Fibroblast of peridontal ligament (primary cell): ENCODE measurements at regions not wholly inside any gene's neighbourhood (a gene's known extent, or its start where the extent isn't known, plus 50 kb on each side); places are given as distances from the start of the nearest gene placed in this dataset.
A peak's percentile ranks its signal among the peaks of the same experiment; 100 is the strongest.

Source experiments
- DNase-seq: peaks from one replicate; pipeline ENCODE4 v3.0.0-alpha.2; 2010; ENCODE audit errors: extremely low read depth

DNA sequence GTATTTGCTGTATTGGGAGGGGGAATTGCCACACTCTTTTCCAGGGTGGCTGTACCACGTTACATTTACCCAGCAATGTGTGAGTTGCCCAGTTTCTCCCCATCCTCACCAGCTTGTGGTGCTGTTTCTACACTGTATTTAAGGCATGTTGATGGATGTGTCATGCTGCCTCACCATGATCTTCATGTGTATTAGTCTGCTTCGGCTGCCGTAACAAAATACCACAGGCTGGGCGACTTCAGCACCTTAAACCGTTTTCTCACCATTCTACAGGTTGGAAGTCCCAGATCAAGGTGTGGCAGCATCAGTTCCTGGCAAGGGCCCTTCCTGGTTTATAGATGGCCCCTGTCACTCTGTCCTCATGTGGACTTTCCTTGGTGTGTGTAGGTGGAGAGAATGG, 169.7 kb downstream of the IGLL1 start:
- no peak for DNase-seq

DNA sequence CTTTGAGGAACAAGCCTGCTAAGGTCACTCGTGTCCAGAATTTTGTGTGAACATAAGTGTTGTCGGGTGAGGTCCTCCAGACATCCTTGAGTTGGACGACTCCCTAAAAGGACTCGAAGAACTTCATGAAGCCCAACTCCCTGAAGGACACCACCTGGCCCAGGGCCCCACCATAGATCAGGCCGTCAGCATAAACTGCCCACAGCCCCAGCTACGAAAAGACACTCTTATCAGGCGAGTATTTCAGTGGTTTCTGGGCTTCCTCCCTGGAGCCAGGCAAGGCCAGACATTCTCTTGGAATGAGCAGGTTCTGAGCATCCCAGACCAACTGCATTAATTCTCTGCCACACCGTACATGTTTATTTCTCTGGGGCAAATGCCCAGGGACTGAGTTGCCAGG, 170.1 kb downstream of the IGLL1 start:
- no peak for DNase-seq

DNA sequence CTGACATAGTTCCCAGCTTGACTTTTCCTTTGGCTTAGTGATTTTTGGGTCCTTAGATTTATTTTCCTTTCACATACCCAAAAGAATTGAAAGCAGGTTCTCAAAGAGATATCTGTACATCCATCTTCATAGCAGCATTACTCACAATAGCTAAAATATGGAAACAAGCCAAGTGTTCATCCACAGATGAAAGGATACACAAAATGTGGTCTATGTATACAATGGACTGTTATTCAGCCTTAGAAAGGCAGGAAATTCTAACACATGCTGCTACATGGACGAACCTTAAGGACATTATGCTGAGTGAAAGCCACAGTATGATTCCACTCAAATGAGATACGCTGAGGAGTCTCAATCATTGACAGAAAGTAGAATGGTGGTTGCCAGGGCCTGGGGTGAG, 171.8 kb downstream of the IGLL1 start:
- no peak for DNase-seq

DNA sequence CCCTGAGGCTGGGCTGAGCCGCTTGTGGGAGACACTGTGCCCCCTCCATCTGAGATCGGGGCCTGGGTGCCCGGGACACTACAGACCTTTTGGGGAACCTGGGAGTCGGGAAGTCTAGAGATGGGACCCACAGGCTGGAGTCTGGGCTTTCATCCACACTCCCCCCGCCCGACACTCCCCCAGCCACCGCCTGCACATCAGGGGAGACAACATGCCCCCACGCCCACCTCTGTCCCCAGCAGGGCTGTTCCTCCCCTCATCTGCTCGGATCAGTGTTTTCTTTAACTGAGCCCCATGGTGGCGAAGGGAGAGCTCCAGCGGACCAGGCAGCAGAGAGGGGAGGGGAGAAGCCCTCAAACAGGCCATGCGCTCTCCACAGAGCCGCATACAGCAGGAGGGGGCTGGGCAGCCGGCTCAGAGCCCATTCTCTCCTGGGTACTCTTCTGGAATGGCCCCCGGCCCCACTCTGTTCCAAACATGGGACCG, 174.7 kb downstream of the IGLL1 start:
- DNase-seq, result no peak

DNA sequence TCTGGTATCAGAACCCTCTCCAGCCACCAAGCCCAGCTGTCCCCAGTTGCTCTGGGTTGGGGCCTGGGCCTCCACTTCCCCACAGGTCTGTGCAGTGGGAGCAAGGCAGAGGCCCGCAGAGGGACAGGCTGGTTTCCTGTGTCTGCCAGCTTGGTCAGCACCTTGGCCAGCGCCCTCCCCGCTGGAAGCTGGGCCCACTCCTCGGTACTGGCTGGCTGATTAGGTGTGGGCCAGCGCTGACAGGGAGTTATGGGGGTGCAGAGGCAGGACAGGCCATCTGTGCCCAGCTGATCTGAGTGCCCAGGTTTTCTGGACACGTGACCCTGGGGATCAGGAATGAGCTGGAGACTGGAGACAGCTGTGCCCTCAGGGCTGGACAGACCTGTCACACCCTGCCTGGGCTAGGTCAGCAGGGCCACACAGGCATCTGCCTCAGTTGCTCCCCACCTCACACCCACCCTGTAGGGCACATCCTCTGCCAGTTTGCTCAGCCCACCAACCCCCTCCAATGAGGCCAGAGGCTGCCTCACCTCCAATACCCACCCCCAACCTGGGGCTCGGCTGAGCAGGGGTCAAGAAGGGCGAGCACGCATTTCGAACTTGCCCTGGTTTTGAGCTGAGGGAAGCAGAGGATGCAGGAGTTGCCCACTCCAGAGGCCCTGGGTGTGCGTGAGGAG, 175.3 kb downstream of the IGLL1 start:
- DNase-seq, result peak; percentile 16

DNA sequence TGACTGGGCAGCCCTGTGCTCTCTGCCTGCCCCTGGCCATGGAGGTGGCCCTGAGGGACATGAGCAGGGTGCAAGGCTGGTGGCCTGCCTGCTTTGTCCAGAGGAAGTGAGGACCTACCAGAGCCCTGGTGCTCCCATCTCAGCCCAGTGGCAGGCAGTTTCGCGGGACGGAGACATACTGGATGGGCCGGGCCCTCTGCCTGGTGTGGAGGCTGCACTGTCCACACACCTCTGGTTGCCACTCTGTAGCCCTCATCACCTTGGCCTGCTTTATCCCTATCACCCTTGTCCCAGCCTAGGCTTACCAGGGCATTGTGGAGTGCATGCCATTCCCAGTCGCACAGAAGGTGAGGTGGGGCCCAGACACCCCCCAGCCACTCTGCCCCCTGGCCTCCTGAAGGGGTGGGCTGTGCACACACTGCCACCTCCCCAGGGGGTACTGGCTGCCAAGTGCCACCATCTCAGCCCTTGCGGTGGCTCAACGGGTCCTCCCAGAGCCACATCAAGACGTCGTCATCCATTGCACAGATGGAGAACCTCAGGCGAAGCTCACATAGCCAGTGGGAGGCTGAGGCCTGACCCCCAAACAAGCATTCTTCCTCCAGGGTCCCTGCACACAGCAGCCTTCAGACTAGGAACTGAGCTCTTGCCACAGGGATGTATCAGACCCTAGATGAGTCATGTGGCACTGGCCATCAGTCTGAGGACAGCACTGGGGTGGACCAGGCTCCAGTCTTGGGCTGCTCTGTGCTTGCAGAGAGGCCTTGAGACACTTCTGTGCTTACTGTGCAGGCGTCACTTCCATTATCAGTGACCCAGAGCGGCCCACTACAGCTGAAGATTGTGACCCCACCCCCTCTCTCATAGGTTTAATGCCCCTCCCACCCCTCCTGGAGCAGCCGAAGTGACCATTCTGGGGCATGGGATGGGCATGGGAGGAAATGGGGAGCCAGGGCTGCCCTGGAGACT, 176.1 kb downstream of the IGLL1 start:
- no peak for DNase-seq

DNA sequence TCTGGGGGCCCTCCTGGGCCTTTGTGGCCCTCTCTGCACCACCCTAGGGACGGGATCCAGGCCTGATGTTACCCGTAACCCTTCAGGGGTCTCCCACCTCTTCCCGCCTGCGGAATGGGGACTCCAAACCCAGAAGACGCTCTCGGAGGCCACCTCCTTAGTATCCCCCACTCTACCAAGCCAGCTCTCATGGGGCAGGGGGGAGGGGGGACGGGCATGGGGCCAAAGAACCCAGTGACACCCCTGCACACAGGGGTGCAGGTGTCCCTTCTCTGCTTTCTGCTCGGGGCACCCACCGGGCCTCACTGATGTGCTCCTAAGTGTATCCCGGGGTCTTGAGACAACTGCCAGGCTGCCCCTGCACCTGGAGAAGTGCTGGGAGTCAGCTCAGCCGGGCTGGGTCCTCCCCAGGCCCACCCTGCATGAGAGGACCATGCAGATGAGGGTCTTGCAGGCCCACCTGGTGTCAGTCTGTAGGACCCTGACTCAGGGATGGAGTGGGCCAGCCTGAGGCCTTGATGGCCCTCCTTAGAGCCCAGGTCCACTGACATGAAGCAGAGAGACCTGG, 176.9 kb downstream of the IGLL1 start:
- DNase-seq, result no peak

DNA sequence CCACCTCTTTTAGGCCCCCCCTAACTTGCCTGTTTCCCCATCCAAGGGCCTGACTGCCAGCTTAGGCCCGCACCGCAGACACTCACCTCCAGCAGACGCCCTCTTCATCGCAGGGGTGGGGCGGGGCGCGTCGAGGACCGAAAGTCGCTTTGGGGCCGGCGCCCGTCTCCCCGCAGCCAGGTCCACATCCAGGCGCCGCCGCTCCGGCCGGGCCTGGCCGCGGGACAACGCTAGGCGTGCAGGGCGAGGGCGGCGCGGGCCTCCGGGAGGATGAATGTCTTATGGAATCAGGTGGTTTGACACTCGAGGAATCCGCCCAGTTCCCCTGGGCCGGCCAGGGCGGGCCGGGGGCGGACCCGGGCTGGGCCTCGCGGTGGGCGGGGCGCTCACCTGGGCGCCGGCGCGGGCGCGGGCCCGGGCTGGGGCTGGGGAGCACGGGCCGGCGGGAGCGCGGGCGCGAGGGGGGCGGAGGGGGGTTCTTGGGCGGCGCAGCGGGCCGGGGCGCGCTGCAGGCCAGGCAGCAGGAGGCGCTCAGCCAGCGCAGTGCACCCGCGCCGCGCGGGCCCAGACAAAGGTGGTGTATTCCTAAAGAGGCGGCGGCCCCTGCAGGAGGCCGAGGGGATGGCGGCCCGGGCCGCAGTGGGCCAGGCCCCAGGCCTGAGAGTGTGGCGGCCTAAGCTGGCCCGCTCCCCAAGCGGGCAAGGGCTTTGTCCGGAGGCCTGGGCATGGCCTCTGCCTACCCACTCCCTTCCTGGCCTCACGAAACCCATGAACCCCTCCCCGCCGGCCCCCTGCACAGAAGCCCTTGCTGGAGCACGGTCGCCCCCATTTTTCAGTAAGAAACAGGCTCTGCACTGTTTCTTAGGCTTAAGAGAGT, 177.6 kb downstream of the IGLL1 start:
- no peak for DNase-seq

DNA sequence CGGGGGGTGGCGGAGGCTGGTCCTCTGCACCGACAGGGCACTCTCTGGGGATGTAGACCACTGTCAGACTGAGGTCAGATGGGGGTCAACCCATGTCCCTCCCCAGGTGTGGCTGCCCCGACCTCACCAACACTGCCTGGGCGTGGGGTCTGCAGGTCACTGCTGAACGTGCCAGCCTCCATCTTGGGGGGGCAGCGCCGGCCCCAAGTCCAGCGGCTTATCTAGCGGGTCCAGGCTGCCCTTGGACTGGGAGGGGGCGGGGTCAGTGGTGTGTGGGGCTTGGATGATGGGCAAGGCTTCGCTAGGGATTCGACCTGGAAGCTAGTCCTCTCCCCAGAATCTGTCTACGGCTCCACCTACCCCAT, 178.2 kb downstream of the IGLL1 start:
- no peak for DNase-seq

DNA sequence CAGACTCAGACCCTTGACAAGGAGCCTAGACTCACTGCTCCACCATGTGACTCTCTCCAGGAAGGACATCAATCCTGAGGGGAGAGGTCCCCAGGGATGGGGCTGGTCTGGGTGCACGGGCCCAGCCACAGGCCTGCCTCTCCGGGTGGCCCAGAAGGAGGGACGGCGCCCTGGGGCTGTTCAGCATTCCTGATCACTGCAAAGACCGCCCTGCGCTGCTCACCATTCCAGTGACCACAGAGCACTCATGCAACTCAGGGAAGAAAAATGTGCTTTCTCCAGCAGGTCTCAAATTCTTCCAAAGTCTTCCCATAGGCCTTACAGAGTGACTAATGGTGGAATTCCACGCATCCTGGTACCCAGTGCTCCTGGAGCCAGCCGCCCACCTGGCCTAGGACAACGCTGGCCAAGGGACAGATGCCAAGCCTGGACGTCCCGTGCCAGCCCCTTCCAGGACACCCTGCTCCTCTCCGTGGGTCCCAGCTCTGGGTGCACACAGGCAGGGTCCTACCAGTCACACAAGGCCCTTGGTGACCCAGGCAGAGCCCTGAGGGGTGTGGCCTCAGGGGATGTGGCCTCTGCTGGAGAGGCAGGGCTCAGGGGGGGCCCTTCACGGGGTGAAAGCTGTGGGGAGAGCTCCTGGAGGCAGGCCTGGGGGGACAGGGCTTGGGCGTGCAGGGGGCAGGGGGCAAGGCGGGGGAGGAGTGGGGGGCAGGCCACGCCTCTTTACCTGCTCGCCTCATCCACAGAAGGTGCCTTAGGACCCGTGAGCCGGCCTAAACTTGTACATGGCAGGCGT, 178.8 kb downstream of the IGLL1 start:
- DNase-seq, result peak; percentile 62

DNA sequence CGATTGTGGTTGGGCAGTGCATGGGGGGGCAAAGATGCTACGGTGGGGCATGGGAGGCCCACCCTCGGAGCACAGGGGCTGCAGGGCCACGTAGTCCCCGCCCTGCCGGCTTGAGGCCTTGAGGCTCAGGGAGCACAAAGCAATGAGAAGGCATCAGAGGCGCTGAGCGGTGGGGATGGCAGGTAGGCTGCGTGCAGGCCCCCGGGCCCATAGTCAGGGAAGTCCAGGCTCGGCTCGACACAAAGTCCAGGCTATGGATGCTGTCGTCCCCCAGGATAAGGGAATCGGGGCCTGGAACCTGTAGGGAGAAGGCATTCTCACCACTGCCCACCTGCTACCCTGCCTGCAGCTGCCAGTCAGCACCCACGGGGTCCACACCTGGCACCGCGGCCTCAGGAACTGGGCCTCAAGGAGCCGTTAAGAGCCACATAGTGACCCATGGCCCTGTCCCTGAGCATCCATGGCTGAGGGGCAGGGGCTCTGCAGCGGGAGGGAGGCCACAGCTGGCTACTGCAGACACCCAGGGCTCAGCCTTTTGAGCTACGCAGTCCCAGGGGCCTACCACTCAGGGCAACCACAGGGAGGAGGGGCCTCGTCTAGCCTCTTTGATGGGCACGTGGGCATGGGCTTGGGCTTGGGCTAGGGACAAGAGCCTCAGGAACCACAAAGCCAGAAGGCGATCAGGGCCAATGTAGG, 179.7 kb downstream of the IGLL1 start:
- no peak for DNase-seq

DNA sequence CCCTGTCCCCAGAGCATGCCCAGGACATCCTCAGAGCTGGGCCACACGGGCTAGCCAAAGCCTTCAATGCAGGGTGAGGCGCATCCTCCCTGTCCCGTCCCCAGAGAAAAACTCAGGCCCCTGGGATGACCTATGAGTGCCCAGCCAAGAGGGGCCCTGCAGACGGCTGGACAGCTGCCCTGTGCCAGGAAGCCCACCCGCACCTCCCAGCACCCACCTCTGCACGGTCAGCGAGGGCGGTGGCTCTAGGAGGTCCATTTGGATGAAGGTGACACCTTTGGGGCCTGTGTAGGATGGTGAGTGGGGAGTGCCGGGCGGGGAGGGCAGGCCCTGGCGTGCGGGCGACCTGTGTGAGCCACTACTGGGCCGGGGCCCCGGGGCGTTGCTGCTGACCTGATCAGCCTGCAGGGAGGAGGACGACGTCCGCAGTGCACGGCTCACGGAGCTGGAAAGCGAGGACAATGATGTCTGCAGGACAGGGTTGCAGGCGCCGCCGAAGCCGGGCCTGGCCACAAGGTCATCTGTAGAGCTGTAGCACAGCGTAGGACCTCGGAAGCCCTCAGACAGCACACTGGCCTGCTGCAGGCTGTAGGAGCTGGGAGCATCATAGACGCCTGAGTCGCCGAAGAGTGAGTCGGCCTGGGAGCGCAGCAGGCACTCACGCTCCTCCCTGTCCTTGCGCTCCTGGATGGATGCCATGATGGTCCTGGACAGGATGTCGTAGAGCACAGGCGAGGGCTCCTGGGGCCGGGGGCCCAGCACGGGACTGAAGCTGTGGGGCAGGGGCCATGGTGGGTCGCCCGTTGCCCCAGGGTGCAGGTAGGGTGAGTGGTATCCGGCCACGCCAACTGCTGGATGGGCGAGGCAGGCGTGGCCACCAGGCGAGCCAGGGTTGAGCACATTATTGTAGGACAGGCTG, 180.5 kb downstream of the IGLL1 start:
- DNase-seq, result no peak

DNA sequence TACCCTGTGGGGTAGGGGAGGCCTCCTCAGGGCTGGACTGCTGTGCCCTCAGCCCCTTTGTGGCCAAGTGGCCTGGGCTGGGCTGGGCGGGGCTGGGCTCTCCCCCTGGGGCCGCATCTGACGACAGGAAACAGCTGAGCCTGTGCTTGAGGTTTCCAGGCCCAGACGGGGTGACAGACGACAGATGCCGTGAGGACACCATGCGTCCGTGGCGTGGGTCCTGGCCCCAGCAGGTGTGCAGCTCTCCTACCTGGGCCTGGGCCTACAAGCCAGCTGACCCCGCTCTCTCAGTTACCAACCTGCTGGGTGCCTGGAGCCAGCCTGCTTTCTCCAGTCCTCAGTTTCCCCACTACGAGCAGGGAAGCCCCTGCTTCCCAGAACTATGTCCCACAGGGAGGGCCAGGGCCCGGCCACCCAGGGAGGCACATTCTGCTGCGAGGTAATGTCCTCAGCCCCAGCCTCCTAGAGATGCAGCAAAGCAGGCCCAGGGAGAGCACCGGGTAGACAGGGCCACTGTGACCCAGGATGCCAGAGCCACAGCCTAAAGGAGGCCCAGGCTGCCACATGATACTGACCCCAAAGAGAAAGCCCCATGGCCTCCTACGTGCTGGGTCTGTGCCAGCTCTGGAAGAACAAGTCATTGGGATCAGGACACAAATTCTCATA, 181.3 kb downstream of the IGLL1 start:
- no peak for DNase-seq

DNA sequence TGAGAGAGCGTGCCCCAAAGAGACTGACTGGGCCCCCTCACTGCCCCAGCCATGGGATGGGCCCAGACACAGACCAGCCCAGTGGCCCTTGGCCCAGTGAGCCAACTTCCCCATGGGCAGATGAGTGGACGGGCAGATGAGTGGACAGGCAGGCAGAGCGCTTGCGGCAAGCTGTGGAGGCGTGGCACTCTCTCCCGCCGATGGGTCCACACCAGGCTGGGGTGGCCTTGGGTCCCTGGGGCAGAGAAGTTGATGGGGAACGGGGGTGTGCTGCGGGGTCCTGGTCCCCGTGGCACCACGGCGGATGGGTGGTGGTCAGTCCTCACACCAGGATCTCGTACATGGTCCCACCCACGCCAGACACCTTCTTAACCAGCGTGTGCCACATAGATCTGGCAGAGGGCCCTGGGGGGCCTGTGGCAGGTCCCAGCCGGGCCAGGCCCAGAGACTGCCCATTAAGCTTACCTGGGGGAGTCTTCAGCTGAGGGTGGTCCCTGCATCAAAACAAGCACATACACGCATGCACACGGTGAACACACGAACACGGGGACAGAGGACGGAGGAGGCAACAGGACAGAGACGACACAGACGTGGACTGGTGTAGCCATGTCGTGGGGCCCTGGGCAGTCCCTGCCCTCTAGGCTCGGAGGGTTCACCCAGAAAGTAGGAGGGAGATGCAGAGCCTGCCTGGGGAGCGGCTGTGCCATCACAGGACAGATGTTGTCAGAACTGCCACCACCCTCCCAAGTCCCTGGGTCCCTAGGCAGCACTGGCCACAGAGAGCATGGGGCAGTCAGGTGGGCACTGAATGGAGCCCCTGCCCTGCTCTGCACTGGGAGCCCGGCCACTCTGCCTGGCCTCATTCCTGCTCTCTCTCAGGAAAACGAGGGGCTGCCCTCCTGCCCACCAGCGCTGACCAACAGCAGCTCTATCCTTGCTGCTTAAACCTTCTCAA, 182.2 kb downstream of the IGLL1 start:
- no peak for DNase-seq

DNA sequence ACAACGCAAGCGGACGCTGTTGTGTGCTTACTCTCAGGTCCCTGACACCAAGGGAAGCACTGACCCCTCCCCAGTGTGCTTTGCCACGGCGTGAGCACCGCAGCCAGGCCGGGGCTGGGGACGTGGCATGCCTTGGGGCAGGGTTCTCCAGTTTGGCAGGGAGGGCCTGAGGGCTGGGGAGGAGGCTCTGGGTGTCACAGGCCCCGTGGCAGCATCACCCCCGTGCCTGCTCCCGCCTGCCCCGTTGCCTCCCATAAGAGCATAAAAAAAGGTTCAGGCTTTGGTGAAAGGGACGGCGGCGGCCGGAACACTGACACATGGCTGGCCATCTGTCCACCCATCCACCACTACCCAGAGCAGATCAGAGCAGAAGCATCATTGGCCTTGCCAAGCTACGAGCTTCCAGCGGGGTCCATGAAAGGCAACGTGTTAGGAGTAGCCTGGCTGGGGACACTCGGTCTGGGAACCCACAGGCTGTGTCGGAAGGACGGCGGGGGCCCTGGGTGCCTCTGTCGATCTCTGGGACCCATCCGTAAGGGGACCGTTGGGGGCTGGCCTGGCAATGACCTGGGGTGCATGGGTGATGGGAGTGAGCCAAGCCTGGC, 183.0 kb downstream of the IGLL1 start:
- DNase-seq, result no peak

DNA sequence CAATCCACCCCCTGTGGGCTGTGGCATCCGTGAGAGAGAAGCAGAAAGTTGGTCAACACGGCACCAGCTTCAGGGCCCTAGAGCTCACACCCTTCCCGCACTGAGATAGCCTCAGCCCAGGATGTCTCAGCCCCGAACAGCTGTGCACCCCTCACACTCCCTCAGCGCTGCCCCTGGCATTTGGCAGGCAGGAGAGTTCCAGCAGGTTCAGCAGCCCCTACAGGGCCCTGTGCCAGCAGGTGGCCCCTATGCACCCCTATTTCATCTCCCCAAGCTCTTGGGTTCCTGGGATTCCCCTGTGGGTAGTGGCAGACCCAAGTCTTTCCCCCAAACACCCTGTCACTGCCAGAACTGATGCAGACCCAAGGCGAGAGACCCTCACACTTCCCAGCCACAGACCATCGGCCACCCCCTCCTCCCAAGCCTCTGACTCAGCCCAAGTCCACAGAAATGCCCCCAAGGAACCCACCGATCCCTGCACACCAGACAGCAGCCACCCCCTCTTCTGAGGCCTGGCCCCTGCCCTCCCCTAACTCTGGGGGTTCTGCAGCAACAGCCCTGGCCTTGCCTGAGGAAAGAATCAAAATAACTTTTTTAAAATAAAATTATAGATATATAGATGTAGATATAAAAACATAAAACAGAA, 183.6 kb downstream of the IGLL1 start:
- no peak for DNase-seq
